ENCODE measurements at regions not wholly inside any gene's neighbourhood (a gene's known extent, or its start where the extent isn't known, plus 50 kb on each side); places are given as distances from the start of the nearest gene placed in this dataset.

DNA sequence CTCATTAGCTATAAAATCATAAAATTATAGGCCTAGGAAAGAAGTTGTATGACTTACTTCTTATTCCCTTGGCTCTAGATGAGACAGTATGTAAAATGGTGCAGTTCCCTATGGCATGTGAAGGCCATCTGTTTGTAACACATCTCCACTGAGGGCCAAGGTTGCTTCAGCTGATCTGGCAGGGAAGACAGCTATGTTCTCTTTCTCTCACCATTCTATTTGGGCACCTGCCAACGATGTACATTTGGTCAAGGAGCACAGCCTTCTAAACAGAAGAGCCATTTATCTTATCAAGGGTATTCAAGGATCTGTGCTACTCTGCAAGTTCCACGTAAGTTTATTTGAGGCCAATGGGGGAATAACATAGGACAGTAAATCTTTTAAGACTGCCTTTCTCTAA, 129.8 kb upstream of the TOM1L1 start:
- H3K27ac Mint-ChIP-seq, result no peak overlapping the region
- no peaks in the 10 kb centered on the region for H3K9me3 Mint-ChIP-seq
- H3K4me3 Mint-ChIP-seq, result no peak overlapping the region
- DNase-seq, result no peak
- no peaks in the 10 kb centered on the region for H3K27me3 Mint-ChIP-seq
- no peaks in the 10 kb centered on the region for H3K36me3 Mint-ChIP-seq (ENCODE audit: low read depth)
- CTCF ChIA-PET, result interaction anchor here (0.5 to 1.2 kb wide), 2 partner anchors 11 to 136 kb away, joined by 4 to 5 read pairs; no protein-coding TSS in a partner anchor
- POLR2A ChIA-PET, result no interaction called here
- H3K4me1 Mint-ChIP-seq, result no peaks in the 10 kb centered on the region

DNA sequence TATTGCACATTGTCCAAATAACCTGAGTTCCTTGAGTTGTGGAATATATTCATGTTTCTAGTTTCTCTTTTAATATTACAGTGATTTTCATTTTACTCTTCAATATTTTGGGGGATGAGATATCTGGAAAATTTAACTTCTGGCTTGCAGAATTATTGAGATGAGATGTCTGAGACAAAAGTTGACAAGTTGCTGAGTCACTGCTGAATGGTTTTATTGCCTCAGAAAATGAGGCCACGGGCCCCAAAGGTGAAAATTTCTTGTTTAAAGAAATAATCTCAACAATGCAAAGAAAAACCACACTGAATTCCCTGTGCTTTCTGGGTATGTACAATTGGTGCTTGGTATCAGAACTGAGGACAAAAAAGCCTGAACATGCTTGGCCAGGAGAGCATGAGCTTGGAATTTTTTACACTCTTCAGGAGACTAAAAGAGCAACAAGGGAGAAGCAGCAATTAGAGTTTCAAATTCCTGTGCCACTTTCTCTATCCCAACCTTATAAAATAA, 129.2 kb upstream of the TOM1L1 start:
- no peak overlapping the region for H3K4me3 Mint-ChIP-seq
- DNase-seq, result no peak
- H3K4me1 Mint-ChIP-seq, result no peaks in the 10 kb centered on the region
- CTCF ChIA-PET, result interaction anchor here (1.2 kb wide), 1 partner anchor 12 kb away, joined by 4 read pairs; no protein-coding TSS in a partner anchor
- no peak overlapping the region for H3K27ac Mint-ChIP-seq
- POLR2A ChIA-PET, result interaction anchor here (0.7 kb wide), 1 partner anchor 10 kb away, joined by 3 read pairs; no protein-coding TSS in a partner anchor
- no peaks in the 10 kb centered on the region for H3K27me3 Mint-ChIP-seq
- no peaks in the 10 kb centered on the region for H3K36me3 Mint-ChIP-seq (ENCODE audit: low read depth)
- H3K9me3 Mint-ChIP-seq, result no peaks in the 10 kb centered on the region

DNA sequence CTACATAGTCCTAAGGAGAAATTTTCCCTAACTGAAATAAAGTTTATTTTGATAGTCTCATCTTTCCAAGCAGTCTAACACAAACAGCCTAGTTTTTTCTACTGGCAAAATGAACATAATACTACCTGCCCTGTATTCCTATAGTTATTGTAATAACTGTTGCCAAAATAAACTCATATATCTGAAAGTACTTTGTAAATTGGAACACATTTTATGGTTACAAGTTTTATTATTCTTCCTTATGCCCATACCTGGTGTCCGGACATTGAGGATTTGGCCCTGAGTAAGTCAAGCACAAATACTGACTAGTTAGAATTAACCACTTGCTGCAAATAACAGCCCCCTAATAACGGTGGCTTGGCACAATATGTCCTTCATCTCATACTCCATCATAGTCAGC, 120.4 kb upstream of the TOM1L1 start:
- Mint-ChIP-seq H3K27ac (no peak overlapping the region), H3K27me3 (no peaks in the 10 kb centered on the region), H3K9me3 (no peaks in the 10 kb centered on the region), H3K36me3 (ENCODE audit: low read depth) (no peaks in the 10 kb centered on the region), H3K4me1 (no peaks in the 10 kb centered on the region), H3K4me3 (no peak overlapping the region)
- DNase-seq, result no peak
- ChIA-PET POLR2A (no interaction called here), CTCF (no interaction called here)

GRCh38 chr17:54781389-54781788, 119.3 kb upstream of the TOM1L1 start:
- no peaks in the 10 kb centered on the region for H3K27me3 Mint-ChIP-seq
- ChIA-PET CTCF (no interaction called here), POLR2A (interaction anchor here (0.6 kb wide), 1 partner anchor 10 kb away, joined by 3 read pairs; no protein-coding TSS in a partner anchor)
- no peak overlapping the region for H3K27ac Mint-ChIP-seq
- no peak overlapping the region for H3K4me3 Mint-ChIP-seq
- H3K4me1 Mint-ChIP-seq, result no peaks in the 10 kb centered on the region
- no peaks in the 10 kb centered on the region for H3K36me3 Mint-ChIP-seq (ENCODE audit: low read depth)
- no peak for DNase-seq
- H3K9me3 Mint-ChIP-seq, result no peaks in the 10 kb centered on the region

GRCh38 chr17:54784305-54784704, 116.3 kb upstream of the TOM1L1 start:
- DNase-seq, result no peak
- Mint-ChIP-seq H3K4me1 (no peaks in the 10 kb centered on the region), H3K27ac (no peak overlapping the region), H3K36me3 (ENCODE audit: low read depth) (no peaks in the 10 kb centered on the region), H3K27me3 (no peaks in the 10 kb centered on the region), H3K4me3 (no peak overlapping the region), H3K9me3 (no peaks in the 10 kb centered on the region)
- ChIA-PET CTCF (no interaction called here), POLR2A (no interaction called here)

DNA sequence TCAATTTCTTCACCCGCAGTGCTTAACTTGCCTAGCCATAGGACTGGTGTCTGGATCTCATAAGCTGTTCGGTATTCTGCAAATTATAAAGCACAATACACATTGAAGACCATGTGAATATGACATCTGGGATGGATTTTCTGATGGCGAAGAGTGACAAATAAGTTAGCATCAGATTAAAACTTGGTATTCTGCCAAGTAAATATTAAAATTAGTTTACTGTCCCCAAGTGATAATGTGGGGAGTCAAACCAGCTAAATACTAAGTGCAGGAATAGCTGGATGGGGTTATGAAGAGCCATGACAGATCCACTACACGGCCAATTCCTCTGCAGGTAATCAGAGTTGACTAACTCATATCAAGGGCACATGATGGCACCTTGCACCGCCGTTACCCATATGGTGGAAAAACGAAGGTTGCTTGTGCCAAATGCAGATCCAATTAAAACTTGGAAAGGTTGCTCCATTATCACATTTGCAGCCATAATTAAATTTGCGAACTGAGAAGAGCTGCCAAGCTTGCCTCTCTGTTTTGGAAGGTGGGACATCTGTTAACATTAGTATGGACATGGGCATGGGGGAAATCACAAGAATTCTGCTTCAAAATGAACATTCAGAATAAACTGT, 114.9 kb upstream of the TOM1L1 start:
- Mint-ChIP-seq H3K4me1 (no peaks in the 10 kb centered on the region), H3K9me3 (no peaks in the 10 kb centered on the region), H3K27ac (no peak overlapping the region), H3K4me3 (no peak overlapping the region), H3K27me3 (no peaks in the 10 kb centered on the region), H3K36me3 (ENCODE audit: low read depth) (no peaks in the 10 kb centered on the region)
- CTCF ChIA-PET, result interaction anchor here (1.3 kb wide), 1 partner anchor 21 kb away, joined by 4 read pairs; no protein-coding TSS in a partner anchor
- POLR2A ChIA-PET, result no interaction called here
- DNase-seq, result no peak

GRCh38 chr17:54789101-54789880, 111.4 kb upstream of the TOM1L1 start:
- Mint-ChIP-seq H3K36me3 (ENCODE audit: low read depth) (no peaks in the 10 kb centered on the region), H3K4me3 (no peak overlapping the region), H3K9me3 (no peaks in the 10 kb centered on the region), H3K27ac (no peak overlapping the region), H3K4me1 (no peaks in the 10 kb centered on the region), H3K27me3 (no peaks in the 10 kb centered on the region)
- CTCF ChIA-PET, result no interaction called here
- POLR2A ChIA-PET, result no interaction called here
- no peak for DNase-seq

- no peaks in the 10 kb centered on the region for H3K9me3 Mint-ChIP-seq
- no peaks in the 10 kb centered on the region for H3K36me3 Mint-ChIP-seq (ENCODE audit: low read depth)
- H3K4me1 Mint-ChIP-seq, result no peaks in the 10 kb centered on the region
- H3K27ac Mint-ChIP-seq, result no peak overlapping the region
- no peaks in the 10 kb centered on the region for H3K27me3 Mint-ChIP-seq
- CTCF ChIA-PET, result no interaction called here
- POLR2A ChIA-PET, result no interaction called here
- no peak overlapping the region for H3K4me3 Mint-ChIP-seq
- no peak for DNase-seq
Measured at GRCh38 chr17:54793271-54793670, 107.4 kb upstream of the TOM1L1 start.

- no peak for DNase-seq
- CTCF ChIA-PET, result no interaction called here
Measured at GRCh38 chr17:54795046-54795445, 105.6 kb upstream of the TOM1L1 start.

DNA sequence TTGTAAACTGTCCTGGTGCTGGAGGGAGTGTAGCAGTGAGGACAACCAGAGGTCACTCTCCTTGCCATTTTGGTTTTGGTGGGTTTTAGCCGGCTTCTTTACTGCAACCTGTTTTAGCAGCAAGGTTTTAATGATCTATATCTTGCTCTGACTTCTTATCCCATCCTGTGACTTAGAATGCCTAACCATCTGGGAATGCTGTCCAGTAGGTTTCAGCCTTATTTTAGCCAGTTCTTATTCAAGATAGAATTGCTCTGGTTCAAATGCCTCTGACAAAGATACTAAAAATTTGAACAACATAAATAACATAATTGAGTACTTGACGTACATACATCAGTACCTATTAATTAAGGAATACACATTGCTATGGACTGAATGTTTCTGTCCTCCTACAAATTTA, 93.3 kb upstream of the TOM1L1 start:
- H3K27ac Mint-ChIP-seq, result no peak overlapping the region
- H3K4me3 Mint-ChIP-seq, result no peak overlapping the region
- no peaks in the 10 kb centered on the region for H3K36me3 Mint-ChIP-seq (ENCODE audit: low read depth)

More at GRCh38 chr17:54795046-54795445, 105.6 kb upstream of the TOM1L1 start:
- peaks cover 2% of the 10 kb centered on the region for H3K9me3 Mint-ChIP-seq
- POLR2A ChIA-PET, result no interaction called here
- no peaks in the 10 kb centered on the region for H3K36me3 Mint-ChIP-seq (ENCODE audit: low read depth)
- no peak overlapping the region for H3K4me3 Mint-ChIP-seq
- H3K27ac Mint-ChIP-seq, result no peak overlapping the region
- H3K4me1 Mint-ChIP-seq, result no peaks in the 10 kb centered on the region
- H3K27me3 Mint-ChIP-seq, result no peaks in the 10 kb centered on the region

GRCh38 chr17:54813896-54814295, 86.8 kb upstream of the TOM1L1 start:
- ChIA-PET POLR2A (no interaction called here), CTCF (no interaction called here)
- Mint-ChIP-seq H3K27me3 (no peaks in the 10 kb centered on the region), H3K27ac (no peak overlapping the region), H3K9me3 (no peaks in the 10 kb centered on the region), H3K4me1 (no peaks in the 10 kb centered on the region), H3K4me3 (no peak overlapping the region), H3K36me3 (ENCODE audit: low read depth) (no peaks in the 10 kb centered on the region)
- no peak for DNase-seq

More for the DNA sequence above, 93.3 kb upstream of the TOM1L1 start:
- Mint-ChIP-seq H3K4me1 (no peaks in the 10 kb centered on the region), H3K9me3 (no peaks in the 10 kb centered on the region), H3K27me3 (no peaks in the 10 kb centered on the region)
- POLR2A ChIA-PET, result no interaction called here
- DNase-seq, result no peak
- CTCF ChIA-PET, result no interaction called here

- Mint-ChIP-seq H3K36me3 (ENCODE audit: low read depth) (no peaks in the 10 kb centered on the region), H3K27ac (no peak overlapping the region), H3K4me3 (no peak overlapping the region), H3K9me3 (no peaks in the 10 kb centered on the region), H3K27me3 (no peaks in the 10 kb centered on the region), H3K4me1 (no peaks in the 10 kb centered on the region)
- POLR2A ChIA-PET, result no interaction called here
- DNase-seq, result no peak
- CTCF ChIA-PET, result no interaction called here
Measured at GRCh38 chr17:54814371-54814770, 86.3 kb upstream of the TOM1L1 start.

DNA sequence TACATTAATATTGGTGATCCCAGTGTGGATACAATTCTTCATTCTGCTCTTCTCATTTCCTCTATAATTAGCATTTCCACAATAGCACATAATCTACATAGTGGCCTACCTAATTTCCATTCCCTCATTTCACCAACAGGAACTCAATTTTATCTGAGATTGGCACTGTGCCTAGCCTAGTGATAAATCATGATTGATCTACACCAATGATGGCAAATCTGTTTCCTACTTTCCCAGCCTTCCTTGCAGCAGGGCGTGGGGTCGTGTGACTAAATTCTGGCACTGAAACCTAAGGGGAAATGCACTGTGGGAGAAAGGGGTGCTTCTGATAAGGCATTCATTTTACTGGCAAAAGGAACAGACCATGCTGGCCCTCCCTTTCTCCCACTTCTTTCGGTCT, 66.6 kb upstream of the TOM1L1 start:
- Mint-ChIP-seq H3K36me3 (ENCODE audit: low read depth) (no peaks in the 10 kb centered on the region), H3K27ac (no peak overlapping the region), H3K9me3 (no peaks in the 10 kb centered on the region), H3K27me3 (no peaks in the 10 kb centered on the region), H3K4me1 (no peaks in the 10 kb centered on the region), H3K4me3 (no peak overlapping the region)
- POLR2A ChIA-PET, result no interaction called here
- CTCF ChIA-PET, result no interaction called here
- no peak for DNase-seq
